Fibroblast of lung (primary cell): ENCODE measurements at regions not wholly inside any gene's neighbourhood (a gene's known extent, or its start where the extent isn't known, plus 50 kb on each side); places are given as distances from the start of the nearest gene placed in this dataset.
"Not testable (repeated sequence)": the region's sequence is repeated elsewhere in the genome, so short reads cannot be mapped to it uniquely, and the experiment has no call there.

Source experiments
- EZH2 ChIP-seq: IDR thresholded peaks from 2 replicates; pipeline ENCODE4 v1.5.1; 2012; ENCODE audit warnings: low read length, control low read depth, mild to moderate bottlenecking; ENCODE audit errors: missing control alignments
- TF ChIP-seq, protein P1 (sequence below), 2 donors: IDR thresholded peaks in 1 of 2; conservative IDR thresholded peaks in 1 of 2; 1 replicate in 1 of 2; 2 replicates in 1 of 2; pipeline ENCODE4 v1.5.1; 2011 to 2012; ENCODE audit warnings: low read length in 2 of 2, control low read depth in 1 of 2, inconsistent platforms in 1 of 2, low read depth in 1 of 2, mild to moderate bottlenecking in 1 of 2

DNA sequence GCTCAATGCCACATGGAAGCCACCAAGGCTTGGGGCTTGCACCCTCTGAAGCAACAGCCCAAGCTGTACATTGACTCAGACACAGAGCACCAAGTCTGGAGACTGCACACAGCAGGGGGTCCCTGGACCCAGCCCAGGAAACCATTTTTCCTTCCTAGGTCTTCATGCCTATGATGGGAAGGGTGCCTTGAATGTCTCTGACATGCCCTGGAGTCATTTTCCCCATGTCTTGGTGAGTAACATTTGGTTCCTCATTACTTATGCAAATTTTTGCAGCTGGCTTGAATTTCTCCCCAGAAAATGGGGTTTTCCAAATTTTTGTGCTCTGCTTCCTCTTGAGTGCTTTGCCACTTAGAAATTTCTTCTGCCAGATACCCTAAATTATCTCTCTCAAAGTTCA lies 367.3 kb upstream of the NECTIN3 start:
- TF ChIP-seq, protein P1, sequence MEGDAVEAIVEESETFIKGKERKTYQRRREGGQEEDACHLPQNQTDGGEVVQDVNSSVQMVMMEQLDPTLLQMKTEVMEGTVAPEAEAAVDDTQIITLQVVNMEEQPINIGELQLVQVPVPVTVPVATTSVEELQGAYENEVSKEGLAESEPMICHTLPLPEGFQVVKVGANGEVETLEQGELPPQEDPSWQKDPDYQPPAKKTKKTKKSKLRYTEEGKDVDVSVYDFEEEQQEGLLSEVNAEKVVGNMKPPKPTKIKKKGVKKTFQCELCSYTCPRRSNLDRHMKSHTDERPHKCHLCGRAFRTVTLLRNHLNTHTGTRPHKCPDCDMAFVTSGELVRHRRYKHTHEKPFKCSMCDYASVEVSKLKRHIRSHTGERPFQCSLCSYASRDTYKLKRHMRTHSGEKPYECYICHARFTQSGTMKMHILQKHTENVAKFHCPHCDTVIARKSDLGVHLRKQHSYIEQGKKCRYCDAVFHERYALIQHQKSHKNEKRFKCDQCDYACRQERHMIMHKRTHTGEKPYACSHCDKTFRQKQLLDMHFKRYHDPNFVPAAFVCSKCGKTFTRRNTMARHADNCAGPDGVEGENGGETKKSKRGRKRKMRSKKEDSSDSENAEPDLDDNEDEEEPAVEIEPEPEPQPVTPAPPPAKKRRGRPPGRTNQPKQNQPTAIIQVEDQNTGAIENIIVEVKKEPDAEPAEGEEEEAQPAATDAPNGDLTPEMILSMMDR (conservative IDR thresholded peaks at IDR 0.05 in 1 of 2, IDR thresholded peaks at IDR 0.05 in 1 of 2; ENCODE audit: low read depth in 1 of 2, low read length in 2 of 2), result not testable (repeated sequence)
- TF ChIP-seq EZH2, result not testable (repeated sequence)
